GM12892 (cell line): ENCODE measurements at regions not wholly inside any gene's neighbourhood (a gene's known extent, or its start where the extent isn't known, plus 50 kb on each side); places are given as distances from the start of the nearest gene placed in this dataset.

Source experiments
- POLR2A ChIP-seq: IDR thresholded peaks from 2 replicates; pipeline ENCODE4 v1.6.1; 2011; ENCODE audit warnings: low read depth, low read length, control low read depth
- POLR2AphosphoS5 ChIP-seq: IDR thresholded peaks from 2 replicates; pipeline ENCODE4 v1.6.1; 2011; ENCODE audit warnings: low read depth, low read length, control low read depth

DNA sequence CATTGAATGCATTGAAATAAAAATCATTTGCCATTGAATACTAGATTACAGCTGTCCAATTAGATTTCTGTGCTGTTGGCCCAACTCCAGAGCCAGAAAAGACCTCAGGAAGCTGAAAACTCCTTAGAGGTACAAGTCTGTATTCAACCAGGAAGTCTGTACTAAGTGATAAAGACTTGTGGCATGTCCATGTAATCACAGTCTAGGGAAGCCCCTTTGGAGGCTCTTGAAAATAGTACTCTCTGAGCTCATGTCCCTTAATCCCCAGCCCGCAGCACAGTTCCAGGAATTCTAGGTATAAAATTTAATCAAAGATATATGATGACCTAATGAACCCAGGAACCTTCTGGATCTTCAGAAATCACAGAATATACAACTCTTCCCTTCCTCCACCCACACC is 279.4 kb downstream of the RSL24D1 start:
- no peak for TF ChIP-seq POLR2A
- TF ChIP-seq POLR2AphosphoS5, result no peak
